Islet of Langerhans (tissue), 1 donor: ENCODE measurements at regions not wholly inside any gene's neighbourhood (a gene's known extent, or its start where the extent isn't known, plus 50 kb on each side); places are given as distances from the start of the nearest gene placed in this dataset.
"Not testable (repeated sequence)": the region's sequence is repeated elsewhere in the genome, so short reads cannot be mapped to it uniquely, and the experiment has no call there.

Source experiments
- FAIRE-seq: peaks from one replicate; lab custom pipeline; 2011; peaks lifted over from hg19 to GRCh38; lab: Jason Lieb, UNC

DNA sequence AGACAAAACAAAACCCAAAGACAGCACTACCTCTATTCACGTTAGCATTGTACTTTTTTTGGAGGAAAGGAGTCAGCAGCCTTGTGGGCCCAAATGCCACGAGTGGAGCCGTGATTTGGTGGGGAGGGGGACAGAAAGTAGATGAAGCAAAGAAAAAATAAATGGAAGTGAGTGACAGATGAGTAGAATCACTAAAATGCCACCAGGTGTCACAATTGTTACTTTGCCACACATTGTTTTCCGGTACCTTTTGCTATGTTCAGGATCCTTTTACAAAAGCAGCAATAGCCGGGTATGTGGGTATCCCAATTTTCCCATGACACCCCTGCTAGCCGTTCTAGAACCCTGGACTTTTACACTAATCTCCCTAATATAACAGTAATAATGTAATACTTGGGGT, 85.0 kb upstream of the AK4 start:
- FAIRE-seq = no peak

DNA sequence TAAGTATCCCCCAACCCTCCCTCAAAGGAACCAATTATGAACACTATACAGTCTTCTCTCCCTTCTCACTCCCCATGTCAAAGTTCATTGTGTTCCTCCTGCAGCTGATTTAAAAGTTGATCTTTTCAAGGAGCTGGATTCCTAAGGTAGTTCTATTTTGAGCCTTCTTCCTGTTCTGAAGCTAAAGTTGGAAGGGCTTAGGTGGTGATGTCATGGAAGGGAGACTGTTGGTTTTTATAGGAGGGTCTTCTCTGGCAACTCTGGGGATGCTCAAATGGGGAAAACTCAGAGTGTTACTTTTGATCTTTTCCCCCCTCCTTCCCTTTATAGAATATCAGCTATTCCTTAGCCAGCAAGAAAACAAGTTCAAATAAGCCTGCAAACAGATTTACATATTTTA, 83.0 kb upstream of the AK4 start:
- FAIRE-seq = no peak

DNA sequence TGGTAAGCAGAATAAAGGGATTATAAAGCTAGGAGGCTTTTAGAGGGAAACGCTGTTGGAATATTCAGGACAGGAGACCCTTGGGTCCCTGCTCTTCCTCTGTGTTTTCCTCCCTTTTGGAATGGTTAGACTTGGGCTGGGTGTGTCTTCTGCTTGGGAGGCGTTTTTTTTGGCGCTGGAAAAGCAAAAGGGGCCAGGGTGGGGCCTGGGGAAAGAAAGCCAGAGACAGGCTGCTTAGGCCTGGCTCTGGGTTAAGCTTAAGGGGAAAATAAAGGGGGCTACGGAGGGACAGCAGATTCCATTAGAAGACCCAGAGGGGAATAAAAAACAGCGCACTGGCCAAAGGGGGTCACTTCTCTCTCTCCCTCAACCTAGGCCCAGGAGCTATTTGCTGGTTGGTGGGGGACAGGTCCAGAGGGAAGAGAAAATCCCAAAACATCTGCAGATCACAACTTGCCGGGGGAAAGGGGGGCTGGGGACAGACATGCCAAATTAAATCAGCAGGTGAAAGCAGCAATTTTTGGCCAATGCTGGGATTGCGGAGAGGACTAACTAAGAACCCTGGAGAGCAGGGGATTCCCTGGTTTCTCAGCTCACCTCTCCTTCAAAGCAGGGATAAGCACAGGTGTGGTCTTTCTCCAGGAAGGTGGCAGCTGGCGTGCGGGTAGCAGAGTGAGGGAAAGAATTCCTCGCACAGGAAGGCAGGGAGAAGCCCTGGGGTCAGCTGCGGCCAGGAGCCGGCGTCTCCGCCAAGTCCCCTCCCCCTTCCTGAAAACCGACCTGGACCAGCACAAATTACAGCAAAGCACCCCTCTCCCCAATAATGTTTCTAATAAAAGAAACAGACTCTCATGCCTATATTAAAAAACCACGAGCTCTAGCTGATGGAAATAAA, 82.2 kb upstream of the AK4 start:
- FAIRE-seq = no peak

DNA sequence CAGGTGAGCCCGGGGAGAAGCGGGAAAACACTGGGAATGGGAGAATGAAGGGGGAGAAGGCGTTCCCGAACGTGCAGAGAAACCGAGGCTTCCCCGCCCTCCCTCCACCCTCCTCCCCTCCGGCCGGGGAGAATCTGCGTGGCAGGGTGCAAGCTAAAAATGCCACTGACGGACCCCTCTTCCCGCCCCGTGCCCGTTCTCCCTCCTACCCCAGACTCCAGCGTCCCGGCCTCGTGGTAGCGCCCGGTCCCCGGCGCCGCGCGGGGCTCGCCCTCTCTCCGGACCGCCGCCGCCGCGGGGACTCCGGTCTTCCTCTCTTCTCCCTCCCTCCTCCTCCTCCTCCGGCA, 81.6 kb upstream of the AK4 start:
- FAIRE-seq = no peak

DNA sequence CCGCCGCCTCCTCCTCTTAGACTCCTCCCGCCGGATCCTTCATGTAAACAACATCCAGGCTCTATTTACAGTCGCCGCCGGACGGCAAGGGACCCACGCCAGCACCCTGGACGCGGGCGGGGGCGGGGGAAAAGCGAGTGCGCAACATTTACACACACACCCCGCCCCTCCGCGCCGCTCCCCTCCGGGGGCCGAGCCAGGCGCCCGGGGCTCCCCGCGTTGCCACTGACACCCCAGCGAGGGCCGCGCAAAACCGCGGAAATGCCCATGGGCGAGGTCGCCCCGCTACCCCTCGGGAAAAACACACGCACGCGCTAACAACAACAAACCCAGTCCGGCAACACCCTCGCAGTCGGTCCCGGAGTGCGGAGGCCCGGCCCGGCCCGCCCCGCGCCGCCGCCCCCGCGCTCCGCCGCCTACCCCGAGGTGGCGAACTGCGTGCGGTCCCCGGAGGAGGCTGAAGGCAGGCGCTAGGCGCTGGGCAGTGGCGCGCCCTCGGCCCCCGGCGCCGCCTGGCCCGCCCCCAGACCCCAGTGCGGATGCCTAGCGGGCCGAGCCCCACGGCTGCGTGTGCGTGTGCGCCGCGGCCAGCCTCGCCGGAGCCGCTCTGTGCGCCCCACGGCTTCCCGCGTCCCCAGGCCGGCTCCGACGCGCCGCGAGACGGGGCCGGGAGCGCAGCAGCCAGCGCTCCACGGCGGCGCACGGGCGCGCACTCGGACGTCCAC, 81.1 kb upstream of the AK4 start:
- FAIRE-seq = no peak

DNA sequence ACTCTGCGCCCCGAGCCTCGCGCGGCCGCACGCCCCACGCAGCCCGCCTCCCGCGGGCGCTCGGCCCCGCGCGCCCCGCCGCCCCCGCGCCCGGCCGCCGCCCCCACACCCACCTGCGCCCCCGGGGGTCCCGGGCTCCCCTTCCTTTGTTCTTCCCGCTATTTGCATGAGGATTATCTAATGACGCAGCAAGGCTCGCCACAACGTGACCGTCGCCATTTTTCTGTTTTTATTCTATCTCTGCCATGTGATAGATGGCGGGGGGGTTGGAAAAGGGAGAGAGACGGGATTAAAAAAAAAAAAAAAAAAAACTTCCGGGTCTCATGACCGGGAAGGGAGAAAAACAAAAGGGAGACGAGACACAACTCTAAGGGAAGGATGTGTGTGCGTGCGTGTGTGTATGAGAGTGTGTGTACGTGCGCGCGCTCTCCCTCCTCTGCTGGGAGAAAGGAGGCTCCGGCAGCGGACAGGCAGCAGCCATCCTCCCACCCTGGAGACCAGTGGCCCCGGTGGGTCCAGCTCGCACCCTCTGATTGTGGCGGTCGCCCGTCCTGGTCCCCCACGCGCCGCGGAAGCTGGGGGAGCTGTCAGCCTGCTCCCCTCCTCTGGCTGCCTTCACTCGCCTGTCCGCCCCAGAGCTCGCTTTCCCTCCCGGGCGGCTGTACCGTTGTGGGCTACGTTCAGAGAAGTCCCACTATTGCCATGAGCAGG, 80.4 kb upstream of the AK4 start:
- peak; percentile 58 for FAIRE-seq

DNA sequence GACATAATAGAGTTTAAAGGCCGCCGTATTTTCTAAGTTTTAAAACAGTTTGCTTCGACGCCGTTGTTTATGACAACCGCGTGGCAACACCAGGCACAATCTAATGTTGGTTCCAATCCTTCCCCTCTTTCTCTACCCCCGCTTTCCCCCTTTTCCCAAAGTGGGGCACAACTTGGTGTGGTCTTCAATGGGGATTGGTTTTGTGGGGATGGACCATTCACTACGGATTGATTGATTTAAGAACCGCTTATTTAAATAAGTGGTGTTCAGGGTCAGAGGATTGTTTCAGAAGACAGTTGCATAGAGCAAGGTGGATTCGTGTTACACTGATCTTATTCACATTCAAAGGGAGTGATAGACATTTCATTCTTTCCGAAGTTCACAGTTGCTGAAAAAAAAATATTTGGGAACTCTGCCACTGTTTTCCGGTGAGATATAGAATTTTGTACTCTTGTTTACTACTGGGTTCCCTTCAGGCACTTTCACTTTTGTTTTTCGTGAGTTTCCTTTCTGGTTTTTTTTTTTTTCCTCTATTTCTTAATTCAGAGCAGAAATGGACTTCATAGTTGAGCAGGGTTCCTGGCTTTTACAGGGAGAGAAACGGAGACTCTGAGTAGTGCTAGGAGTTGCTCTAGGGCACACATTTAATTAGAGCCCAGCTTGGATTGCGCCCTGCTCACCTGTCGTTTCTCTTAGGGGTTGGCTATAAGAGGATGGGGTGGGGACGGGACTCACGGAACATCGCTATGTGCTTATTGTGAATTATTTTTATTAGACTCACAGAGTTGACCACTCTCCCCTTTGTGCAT, 79.6 kb upstream of the AK4 start:
- FAIRE-seq = no peak

DNA sequence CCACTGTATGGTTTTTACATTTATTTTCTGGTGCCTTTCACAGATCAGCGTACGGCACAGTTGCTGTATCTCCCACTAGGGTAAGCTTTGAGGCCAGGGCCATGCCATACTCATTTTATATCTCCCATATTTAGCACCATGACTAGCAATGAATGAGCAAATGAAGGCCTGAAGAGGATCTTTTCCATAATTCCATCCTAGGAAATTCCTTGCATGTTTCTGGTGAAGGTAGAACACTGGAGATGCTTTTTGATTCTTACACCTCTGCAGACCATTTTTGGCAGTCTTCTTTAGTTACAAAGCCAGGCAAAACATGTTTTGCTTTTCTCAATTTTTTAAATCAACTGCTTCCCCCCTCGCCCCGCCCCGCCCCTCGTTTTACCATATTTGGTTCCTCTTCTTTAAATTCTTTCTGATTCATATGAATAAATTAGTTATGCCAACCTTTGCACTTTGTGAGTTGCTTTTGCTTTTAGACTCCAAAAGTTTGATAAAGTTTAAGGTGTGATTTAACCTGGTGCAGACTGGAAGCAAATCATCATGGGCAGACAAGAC, 78.9 kb upstream of the AK4 start:
- no peak for FAIRE-seq

DNA sequence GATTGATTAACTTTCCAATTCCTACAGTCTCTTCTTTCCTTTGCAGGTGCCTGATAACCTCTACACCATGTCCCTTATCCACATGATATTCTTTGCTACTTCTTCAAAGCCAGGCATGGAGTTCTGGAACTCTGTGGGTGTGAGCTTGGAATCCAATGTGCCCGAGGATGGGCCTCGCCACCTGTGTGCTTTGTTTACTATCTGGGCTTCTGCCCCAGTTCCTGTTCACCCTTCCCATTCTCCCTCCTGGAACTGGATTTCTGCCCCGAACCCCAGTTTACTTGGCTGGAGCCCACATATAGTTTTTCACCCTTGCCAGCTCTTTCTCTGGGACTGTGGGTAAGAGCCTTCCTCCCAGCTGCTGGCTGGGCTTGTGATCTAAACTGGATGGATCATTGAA, 75.2 kb upstream of the AK4 start:
- FAIRE-seq = no peak

DNA sequence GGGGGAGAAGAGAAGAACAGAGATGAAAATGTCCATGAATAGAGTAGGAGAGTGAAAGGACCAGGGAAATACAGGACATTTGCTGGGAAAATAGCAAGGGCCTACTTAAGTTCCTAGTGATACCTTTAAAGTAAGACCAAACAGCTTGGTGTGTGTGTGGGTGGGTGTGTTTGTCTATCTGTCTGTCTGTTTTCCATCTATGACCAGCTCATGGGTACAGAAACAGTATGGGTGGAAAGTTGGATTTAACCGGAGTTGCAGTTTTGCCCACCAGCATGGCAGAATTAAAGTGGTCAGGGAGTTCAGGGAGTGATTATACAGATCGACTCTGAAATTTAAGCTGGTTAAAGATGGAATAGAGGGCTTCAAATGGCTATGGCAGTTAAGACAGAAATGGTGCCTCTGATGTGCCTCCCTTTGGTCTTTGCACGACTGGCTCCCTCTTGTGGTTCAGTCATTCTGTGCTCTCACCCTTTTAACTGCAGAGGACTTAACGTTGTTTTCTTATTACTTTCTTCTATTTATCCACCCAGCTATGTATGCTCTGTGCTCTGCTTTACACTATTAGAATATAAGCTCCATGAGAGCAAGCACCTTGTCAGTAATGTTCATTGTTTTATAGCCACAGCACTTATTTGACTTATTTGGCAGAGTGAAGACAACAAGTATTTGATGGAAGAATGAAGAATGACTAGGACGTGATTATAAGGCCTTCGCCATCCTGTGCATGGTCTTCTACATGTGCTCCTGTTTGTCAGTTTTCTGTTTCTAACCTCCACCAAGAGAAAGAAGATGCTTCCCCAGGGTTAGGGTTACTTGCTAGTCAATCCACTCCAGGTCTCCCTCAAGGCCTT, 72.7 kb upstream of the AK4 start:
- no peak for FAIRE-seq

DNA sequence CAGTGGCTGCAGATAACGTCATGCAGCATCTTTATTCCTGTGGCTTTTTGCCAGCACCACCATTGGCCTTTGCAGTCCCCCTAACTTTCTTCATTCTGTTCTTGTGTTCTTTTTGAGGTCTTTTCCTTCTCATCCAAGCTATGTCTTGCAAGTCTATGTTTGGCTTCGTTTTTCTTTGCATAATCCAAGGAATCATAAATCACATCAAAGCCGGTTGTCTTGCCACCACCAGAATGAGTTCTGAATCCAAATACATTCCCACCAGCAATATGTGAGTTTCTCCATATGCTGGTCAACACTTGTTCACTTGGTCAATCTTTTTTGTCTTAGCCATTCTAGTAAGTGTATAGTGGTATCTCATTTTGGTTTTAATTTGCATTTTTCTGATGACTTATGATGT, 70.6 kb upstream of the AK4 start:
- no peak for FAIRE-seq

DNA sequence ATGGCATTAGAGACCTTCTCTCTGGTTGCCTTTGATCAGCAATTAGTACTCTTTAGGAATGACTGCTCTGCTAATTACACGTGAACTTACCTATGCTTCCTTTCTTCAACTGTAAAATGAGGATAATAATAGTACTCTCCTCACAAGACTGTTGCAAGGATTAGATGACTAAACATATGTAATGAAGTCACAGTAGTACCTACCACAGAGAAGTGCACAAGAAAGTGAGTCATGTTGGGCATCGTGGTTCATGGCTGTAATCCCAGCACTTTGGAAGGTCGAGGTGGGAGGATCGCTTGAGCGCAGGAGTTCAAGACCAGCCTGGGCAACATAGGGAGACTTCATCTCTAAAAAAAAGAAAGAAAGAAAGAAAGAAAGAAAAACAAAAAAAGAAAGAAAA, 68.1 kb upstream of the AK4 start:
- FAIRE-seq = no peak

DNA sequence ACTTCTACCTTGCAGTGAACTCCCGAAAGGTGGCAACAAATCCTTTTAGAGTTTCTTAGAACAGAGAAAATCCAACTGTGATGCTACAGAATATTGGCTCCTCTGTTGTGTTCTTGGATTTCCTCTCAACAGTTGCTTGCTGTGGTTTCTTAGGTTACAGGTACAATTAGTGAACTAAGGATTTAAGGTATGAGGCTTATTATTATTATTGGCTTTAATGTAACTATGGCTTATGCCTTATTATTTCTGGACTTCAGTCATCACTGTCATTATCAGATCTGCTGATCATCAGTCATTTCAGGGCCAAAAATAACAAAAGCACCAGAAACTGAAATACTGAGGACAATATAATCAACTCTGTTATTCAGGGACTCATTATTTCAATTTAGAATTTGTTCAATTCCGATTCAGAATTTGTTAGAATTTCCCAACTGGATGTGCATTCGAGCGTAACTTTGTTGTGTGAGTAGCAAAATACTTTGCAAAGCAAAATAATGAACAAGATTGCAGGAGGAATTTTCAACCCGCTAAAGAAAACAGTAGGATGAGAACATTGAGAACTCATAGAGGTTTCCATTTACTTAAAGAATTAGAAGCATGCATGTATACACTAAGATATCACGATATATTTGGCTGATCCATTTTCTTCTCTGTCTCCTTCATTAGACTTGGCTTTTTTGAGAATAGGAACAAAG, 65.5 kb upstream of the AK4 start:
- FAIRE-seq = no peak

DNA sequence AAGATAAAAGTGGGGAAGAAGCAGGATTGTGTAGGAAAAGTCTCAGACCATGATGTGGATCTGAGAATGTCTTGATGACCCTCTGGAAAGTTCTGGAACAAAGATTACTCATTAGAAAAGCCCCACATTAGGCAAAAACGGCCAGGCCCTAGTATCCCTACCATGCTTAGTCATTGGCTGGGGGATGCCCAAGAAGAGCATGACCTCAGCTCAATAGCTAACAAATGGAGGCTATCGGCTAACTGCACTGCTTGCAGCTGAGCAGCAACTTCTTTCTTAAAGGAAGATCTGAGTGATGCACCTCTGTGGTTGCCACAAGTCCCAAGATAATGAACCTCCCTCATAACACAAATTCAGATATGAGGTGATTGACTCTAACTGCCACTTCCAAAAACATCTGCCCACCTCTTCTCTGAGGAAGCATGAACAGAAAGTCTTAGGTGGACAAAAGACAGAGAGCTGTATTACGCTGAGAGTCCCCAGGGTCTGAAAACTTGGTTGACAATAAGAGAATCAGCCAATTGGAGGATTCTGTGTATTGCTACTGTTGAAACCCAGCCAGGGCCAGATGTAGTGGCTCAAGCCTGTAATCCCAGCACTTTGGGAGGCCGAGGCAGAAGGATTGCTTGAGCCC, 64.6 kb upstream of the AK4 start:
- FAIRE-seq = no peak

DNA sequence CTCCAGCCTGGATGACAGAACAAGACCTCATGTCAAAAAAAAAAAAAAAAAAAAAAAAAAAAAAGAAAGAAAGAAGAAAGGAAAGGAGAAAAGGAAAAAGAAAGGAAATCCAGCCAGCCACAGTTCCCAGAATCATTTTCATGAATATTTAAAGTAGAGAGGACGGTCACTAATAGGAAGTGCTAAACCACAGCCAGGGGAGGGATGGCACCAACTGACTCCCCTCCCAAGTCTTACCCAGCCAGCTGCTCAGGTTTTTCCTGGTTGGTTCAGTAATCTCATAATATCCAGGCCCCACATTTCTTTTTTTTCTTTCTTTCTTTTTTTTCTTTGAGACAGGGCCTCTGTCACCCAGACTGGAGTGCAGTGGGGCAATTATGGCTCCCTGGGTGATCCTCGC, 63.9 kb upstream of the AK4 start:
- FAIRE-seq = no peak

DNA sequence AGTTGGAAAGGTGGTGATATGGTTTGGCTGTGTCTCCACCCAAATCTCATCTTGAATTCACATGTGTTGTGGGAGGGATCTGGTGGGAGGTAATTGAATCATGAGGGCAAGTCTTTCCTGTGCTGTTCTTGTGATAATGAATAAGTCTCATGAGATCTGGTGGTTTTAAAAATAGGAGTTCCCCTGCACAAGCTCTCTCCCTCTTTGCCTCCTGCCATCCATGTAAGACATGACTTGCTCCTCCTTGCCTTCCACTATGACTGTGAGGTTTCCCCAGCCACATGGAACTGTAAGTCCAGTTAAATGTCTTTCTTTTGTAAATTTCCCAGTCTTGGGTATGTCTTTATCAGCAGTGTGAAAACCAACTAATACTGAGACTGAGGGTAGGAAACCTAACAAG, 60.5 kb upstream of the AK4 start:
- FAIRE-seq = not testable (repeated sequence)

DNA sequence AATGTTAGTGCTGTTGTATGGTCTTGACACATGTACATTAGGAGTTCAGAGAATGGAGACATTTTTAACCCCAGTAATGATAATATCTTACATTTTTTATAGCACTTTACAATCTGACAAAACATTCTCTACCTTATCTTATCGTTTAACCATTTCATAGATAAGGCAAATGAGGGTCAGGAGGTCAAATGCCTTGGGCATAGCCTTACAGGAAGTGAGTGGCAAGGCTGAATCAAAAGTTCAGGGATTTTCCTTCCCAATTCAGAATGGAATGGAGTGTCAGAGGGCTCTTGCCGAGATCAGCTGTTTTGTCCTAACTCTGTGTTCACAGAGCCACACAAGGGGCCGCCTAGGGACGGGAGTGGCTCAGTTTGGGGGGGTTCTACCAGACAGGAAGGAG, 57.6 kb upstream of the AK4 start:
- FAIRE-seq = no peak

DNA sequence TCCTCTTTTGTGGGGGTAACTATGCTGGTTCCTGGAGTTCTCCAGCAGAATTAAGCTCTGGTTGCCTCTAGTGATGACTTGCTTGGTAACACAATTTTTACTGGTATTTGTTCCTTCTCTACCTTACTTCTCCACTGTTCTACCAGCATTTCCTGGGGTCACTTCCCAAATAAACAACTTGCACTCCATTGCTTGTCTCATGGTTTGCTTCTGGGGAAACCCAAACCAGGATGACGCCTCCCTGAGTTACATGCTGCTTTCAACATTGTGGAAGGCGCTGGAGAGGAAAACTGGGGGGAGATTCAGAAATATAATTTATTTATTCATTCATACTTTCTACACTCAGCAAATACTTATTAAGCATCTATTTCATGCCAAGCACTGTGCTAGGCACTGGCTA, 55.3 kb upstream of the AK4 start:
- no peak for FAIRE-seq

DNA sequence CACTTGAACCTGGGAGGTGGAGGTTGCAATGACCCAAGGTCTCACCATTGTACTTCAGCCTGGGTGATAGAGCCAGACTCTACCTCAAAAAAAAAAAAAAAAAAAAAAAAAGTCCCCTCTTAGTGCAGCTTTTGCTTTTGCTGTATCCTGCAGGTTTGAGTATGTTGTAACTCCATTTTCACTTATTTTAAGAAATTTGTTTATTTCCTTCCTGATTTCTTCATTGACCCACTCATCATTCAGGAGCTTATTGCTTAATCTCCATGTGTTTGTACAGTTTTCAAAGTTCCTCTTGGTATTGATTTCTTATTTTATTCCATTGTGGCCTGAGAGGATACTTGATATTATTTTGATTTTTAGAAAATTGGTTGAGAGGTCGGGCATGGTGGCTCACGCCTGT, 50.9 kb upstream of the AK4 start:
- FAIRE-seq = no peak
